ENCODE measurements at regions not wholly inside any gene's neighbourhood (a gene's known extent, or its start where the extent isn't known, plus 50 kb on each side); places are given as distances from the start of the nearest gene placed in this dataset.
A peak's percentile ranks its signal among the peaks of the same experiment; 100 is the strongest.

DNA sequence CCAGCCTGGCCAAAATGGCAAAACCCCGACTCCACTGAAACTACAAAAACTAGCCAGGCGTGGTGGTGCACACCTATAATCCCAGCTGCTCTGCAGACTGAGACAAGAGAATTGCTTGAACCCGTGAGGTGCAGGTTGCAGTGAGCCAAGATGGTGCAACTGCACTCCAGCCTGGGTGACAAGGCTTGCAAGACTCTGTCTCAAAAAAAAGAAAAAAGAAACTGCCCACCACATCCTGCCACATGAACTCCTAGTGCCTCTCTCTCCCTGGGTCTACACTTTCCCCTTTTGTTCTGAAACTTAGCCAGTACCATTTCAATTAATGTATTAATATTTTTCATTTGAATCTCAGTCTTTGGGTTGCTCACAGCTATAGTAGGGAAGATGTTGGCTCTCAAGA lies 192.2 kb upstream of the MME start:
- POLR2A ChIA-PET, result no interaction called here

GRCh38 chr3:154886437-154886836 lies 193.7 kb upstream of the MME start:
- Histone ChIP-seq H3K4me3 (ENCODE audit: low read depth, low read length) (no peak overlapping the region), H3K36me3 (ENCODE audit: control insufficient read depth, insufficient read depth, low read length) (no peaks in the 10 kb centered on the region), H3K27me3 (ENCODE audit: control insufficient read depth, insufficient read depth, low read length) (no peaks in the 10 kb centered on the region)
- no peak for TF ChIP-seq CTCF (IDR thresholded peaks at IDR 0.05; ENCODE audit: insufficient read depth, low read depth, low read length)
- DNase-seq (ENCODE audit: low read depth), result peak; percentile 100
- ChIA-PET CTCF (interaction anchor here (0.6 to 1.3 kb wide), 7 partner anchors 11 to 343 kb away, joined by 3 to 5 read pairs (median 3); no protein-coding TSS in a partner anchor), POLR2A (interaction anchor here (0.6 kb wide), 1 partner anchor 194 kb away, joined by 3 read pairs; no protein-coding TSS in a partner anchor)

More for the DNA sequence above, 192.2 kb upstream of the MME start:
- Histone ChIP-seq H3K4me3 (ENCODE audit: low read depth, low read length) (no peak overlapping the region), H3K36me3 (ENCODE audit: control insufficient read depth, insufficient read depth, low read length) (no peaks in the 10 kb centered on the region), H3K27me3 (ENCODE audit: control insufficient read depth, insufficient read depth, low read length) (no peaks in the 10 kb centered on the region)
- TF ChIP-seq CTCF (IDR thresholded peaks at IDR 0.05; ENCODE audit: insufficient read depth, low read depth, low read length), result no peak
- CTCF ChIA-PET, result no interaction called here
- DNase-seq (ENCODE audit: low read depth), result no peak

GRCh38 chr3:154885418-154885817 lies 194.7 kb upstream of the MME start:
- Histone ChIP-seq H3K4me3 (ENCODE audit: low read depth, low read length) (no peak overlapping the region), H3K36me3 (ENCODE audit: control insufficient read depth, insufficient read depth, low read length) (no peaks in the 10 kb centered on the region), H3K27me3 (ENCODE audit: control insufficient read depth, insufficient read depth, low read length) (no peaks in the 10 kb centered on the region)
- no peak for DNase-seq (ENCODE audit: low read depth)
- CTCF ChIA-PET, result interaction anchor here (0.8 to 1.3 kb wide), 5 partner anchors 10 to 210 kb away, joined by 3 to 4 read pairs (median 3); no protein-coding TSS in a partner anchor
- no peak for TF ChIP-seq CTCF (IDR thresholded peaks at IDR 0.05; ENCODE audit: insufficient read depth, low read depth, low read length)
- POLR2A ChIA-PET, result interaction anchor here (0.7 kb wide), 1 partner anchor 92 kb away, joined by 3 read pairs; no protein-coding TSS in a partner anchor

DNA sequence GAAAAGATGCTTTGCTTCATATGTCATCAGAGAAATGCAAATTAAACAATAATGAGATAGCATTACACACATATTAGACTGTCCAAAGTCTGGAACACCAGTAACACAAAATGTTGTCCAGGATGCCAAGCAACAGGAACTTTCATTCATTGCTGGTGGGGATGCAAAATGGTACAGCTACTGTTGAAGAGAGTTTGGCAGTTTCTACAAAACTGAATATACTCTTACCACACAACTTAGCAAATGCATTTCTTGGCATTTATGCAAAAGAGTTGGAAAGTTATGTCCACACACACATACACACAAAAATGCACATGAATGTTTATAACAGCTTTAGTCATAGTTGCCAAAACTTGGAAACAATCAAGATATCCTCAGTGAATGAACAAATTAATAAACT lies 195.2 kb upstream of the MME start:
- H3K27me3 ChIP-seq (ENCODE audit: control insufficient read depth, insufficient read depth, low read length), result no peaks in the 10 kb centered on the region
- ChIA-PET CTCF (interaction anchor here (0.8 to 1.3 kb wide), 3 partner anchors 12 to 210 kb away, joined by 3 read pairs; no protein-coding TSS in a partner anchor), POLR2A (interaction anchor here (0.6 kb wide), 1 partner anchor 82 kb away, joined by 3 read pairs; no protein-coding TSS in a partner anchor)
- DNase-seq (ENCODE audit: low read depth), result no peak
- TF ChIP-seq CTCF (IDR thresholded peaks at IDR 0.05; ENCODE audit: insufficient read depth, low read depth, low read length), result no peak
- no peak overlapping the region for H3K4me3 ChIP-seq (ENCODE audit: low read depth, low read length)
- H3K36me3 ChIP-seq (ENCODE audit: control insufficient read depth, insufficient read depth, low read length), result no peaks in the 10 kb centered on the region

DNA sequence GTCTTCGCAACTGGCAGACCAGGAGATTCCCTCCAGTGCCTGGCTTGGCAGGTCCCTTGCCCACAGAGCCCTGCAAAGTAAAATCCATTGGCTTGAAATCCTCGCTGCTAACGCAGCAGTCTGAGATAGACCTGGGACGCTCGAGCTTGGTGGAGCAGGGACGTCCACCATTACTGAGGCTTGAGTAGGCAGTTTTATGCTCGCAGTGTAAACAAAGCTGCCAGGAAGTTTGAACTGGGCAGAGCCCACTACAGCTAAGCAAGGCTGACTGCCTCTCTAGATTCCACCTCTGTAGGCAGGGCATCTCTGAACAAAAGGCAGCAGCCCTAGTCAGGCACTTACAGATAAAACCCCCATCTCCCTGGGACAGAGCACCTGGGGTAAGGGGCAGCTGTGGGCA lies 205.0 kb upstream of the MME start:
- ChIA-PET POLR2A (no interaction called here), CTCF (interaction anchor here (0.9 to 1.1 kb wide), 2 partner anchors 11 kb away, joined by 3 read pairs; no protein-coding TSS in a partner anchor)
- no peak for DNase-seq (ENCODE audit: low read depth)
- TF ChIP-seq CTCF (IDR thresholded peaks at IDR 0.05; ENCODE audit: insufficient read depth, low read depth, low read length), result no peak
- Histone ChIP-seq H3K4me3 (ENCODE audit: low read depth, low read length) (no peak overlapping the region), H3K27me3 (ENCODE audit: control insufficient read depth, insufficient read depth, low read length) (no peaks in the 10 kb centered on the region), H3K36me3 (ENCODE audit: control insufficient read depth, insufficient read depth, low read length) (no peaks in the 10 kb centered on the region)

Data from BJ (cell line).